IPS-NIHi11 (cell line): ENCODE measurements at regions not wholly inside any gene's neighbourhood (a gene's known extent, or its start where the extent isn't known, plus 50 kb on each side); places are given as distances from the start of the nearest gene placed in this dataset.
"Not testable (repeated sequence)": the region's sequence is repeated elsewhere in the genome, so short reads cannot be mapped to it uniquely, and the experiment has no call there.

ENCODE experiments used
- DNase-seq: peaks from one replicate; pipeline ENCODE4 v3.0.0; 2012; ENCODE audit warnings: mixed read lengths, low spot score

GRCh38 chr18:38297910-38298309 lies 732.3 kb upstream of the CELF4 start:
- DNase-seq = peak; percentile 5

- no peak for DNase-seq
These were observed 724.6 kb upstream of the CELF4 start for GRCh38 chr18:38290229-38290628.

GRCh38 chr18:38284972-38285371 lies 719.4 kb upstream of the CELF4 start:
- no peak for DNase-seq

- no peak for DNase-seq
These were observed 697.5 kb upstream of the CELF4 start for GRCh38 chr18:38263066-38263465.

GRCh38 chr18:38262661-38263060 lies 697.1 kb upstream of the CELF4 start:
- no peak for DNase-seq

GRCh38 chr18:38257661-38258060 lies 692.1 kb upstream of the CELF4 start:
- no peak for DNase-seq

GRCh38 chr18:38256366-38256765 lies 690.8 kb upstream of the CELF4 start:
- no peak for DNase-seq

- DNase-seq = no peak
These were observed 685.4 kb upstream of the CELF4 start for GRCh38 chr18:38250971-38251370.

GRCh38 chr18:38244480-38244879 lies 678.9 kb upstream of the CELF4 start:
- DNase-seq = no peak

GRCh38 chr18:38243291-38243690 lies 677.7 kb upstream of the CELF4 start:
- DNase-seq = no peak

GRCh38 chr18:38241736-38242135 lies 676.1 kb upstream of the CELF4 start:
- DNase-seq = no peak

- DNase-seq = no peak
These were observed 675.6 kb upstream of the CELF4 start for GRCh38 chr18:38241216-38241615.

- no peak for DNase-seq
These were observed 674.0 kb upstream of the CELF4 start for GRCh38 chr18:38239606-38240005.

GRCh38 chr18:38237796-38238195 lies 672.2 kb upstream of the CELF4 start:
- DNase-seq = no peak

- peak; percentile 11 for DNase-seq
These were observed 656.0 kb upstream of the CELF4 start for GRCh38 chr18:38221476-38222100.

GRCh38 chr18:38198956-38199355 lies 633.4 kb upstream of the CELF4 start:
- DNase-seq = no peak

GRCh38 chr18:38198526-38198925 lies 632.9 kb upstream of the CELF4 start:
- no peak for DNase-seq

GRCh38 chr18:38186491-38186890 lies 620.9 kb upstream of the CELF4 start:
- DNase-seq = no peak

GRCh38 chr18:38174594-38174993 lies 609.0 kb upstream of the CELF4 start:
- DNase-seq = no peak

- DNase-seq = peak; percentile 8
These were observed 608.6 kb upstream of the CELF4 start for GRCh38 chr18:38174173-38174572.

GRCh38 chr18:38170845-38171244 lies 605.2 kb upstream of the CELF4 start:
- no peak for DNase-seq

GRCh38 chr18:38167623-38168022 lies 602.0 kb upstream of the CELF4 start:
- DNase-seq = no peak

- not testable (repeated sequence) for DNase-seq
These were observed 587.5 kb upstream of the CELF4 start for GRCh38 chr18:38153116-38153515.

- DNase-seq = no peak
These were observed 551.1 kb upstream of the CELF4 start for GRCh38 chr18:38116716-38117115.

GRCh38 chr18:38115201-38115600 lies 549.6 kb upstream of the CELF4 start:
- no peak for DNase-seq
